ENCODE measurements at regions not wholly inside any gene's neighbourhood (a gene's known extent, or its start where the extent isn't known, plus 50 kb on each side); places are given as distances from the start of the nearest gene placed in this dataset.

DNA sequence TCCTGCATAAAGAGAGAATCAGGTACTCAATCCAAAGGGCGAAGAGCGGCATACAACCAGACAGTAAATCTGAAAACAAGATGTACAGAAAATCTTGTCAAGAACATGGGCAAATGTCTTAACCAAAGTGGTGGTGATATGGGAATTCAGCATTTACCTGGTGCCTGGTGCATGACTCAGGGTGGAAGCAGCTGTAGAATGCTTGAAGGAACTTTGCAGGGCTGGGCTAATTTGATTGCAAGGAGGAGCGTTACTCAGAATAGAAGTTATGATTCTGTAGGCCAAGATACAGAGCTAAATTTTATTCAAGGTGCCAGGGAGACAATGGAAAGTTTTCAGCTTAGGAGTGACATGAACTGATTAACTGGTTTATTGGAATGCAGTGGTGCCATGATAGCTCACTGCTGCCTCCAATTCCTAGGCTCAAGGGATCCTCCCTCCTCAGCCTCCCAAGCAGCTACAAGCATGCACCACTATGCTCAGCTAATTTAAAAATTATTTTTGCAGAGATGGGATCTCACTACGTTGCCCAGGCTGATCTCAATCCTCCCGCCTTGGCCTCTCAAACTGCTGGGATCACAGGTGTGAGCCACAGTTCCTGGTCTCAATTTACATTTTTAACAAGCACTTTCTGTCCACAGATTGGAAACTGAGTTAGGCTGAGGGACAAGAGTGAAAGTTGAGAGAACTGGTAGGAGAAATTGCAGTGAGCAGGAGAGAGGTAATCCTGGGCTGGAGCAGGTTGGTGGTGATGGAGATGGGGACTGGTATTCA, 91.5 kb upstream of the TBC1D5 start:
- no peak overlapping the region for H3K27ac ChIP-seq
- H3K36me3 ChIP-seq: no peaks in the 10 kb centered on the region
- TF ChIP-seq EP300 (IDR thresholded peaks at IDR 0.05) (no peak), POLR2AphosphoS5 (IDR thresholded peaks at IDR 0.05) (no peak), POLR2A (IDR thresholded peaks at IDR 0.05) (no peak)
- TF ChIP-seq, protein P1, sequence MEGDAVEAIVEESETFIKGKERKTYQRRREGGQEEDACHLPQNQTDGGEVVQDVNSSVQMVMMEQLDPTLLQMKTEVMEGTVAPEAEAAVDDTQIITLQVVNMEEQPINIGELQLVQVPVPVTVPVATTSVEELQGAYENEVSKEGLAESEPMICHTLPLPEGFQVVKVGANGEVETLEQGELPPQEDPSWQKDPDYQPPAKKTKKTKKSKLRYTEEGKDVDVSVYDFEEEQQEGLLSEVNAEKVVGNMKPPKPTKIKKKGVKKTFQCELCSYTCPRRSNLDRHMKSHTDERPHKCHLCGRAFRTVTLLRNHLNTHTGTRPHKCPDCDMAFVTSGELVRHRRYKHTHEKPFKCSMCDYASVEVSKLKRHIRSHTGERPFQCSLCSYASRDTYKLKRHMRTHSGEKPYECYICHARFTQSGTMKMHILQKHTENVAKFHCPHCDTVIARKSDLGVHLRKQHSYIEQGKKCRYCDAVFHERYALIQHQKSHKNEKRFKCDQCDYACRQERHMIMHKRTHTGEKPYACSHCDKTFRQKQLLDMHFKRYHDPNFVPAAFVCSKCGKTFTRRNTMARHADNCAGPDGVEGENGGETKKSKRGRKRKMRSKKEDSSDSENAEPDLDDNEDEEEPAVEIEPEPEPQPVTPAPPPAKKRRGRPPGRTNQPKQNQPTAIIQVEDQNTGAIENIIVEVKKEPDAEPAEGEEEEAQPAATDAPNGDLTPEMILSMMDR (IDR thresholded peaks at IDR 0.05): no peak
- H3K9me3 ChIP-seq: no peaks in the 10 kb centered on the region
- no peaks in the 10 kb centered on the region for H3K27me3 ChIP-seq
- no peak overlapping the region for H3K4me3 ChIP-seq
- 89 to 95% methylated on average over 5 of the region's 5 CpGs for WGBS, 2 donors
- DNase-seq: no peak
- no peak for ATAC-seq (ENCODE audit: low FRiP score in 2 of 2)
- H3K4me1 ChIP-seq: no peaks in the 10 kb centered on the region

DNA sequence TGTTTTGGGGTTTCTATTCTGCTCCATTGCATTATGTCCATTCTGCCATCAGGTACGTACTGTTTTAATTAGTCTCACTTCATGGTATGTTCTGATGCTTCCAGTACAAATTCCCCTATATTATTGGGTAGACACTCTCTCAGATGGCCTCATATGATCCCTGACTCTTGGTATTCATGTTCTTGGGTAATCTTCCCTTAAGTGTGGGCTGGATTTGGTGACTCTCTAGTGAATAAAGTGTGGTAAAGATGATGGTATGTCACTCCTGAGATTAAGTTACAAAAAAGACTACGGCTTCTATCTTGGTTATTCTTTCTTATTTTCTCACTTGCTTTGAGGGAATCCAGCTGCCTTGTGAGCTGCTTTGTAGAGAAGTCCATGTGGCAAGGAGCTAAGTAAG, 89.6 kb upstream of the TBC1D5 start:
- Histone ChIP-seq H3K9me3 (no peaks in the 10 kb centered on the region), H3K4me3 (no peak overlapping the region), H3K27ac (no peak overlapping the region), H3K27me3 (no peaks in the 10 kb centered on the region), H3K36me3 (no peaks in the 10 kb centered on the region), H3K4me1 (no peaks in the 10 kb centered on the region)
- DNase-seq (no peak), ATAC-seq (ENCODE audit: low FRiP score in 2 of 2) (no peak)
- TF ChIP-seq, protein P1 (IDR thresholded peaks at IDR 0.05): no peak
- TF ChIP-seq POLR2A (IDR thresholded peaks at IDR 0.05) (no peak), EP300 (IDR thresholded peaks at IDR 0.05) (no peak), POLR2AphosphoS5 (IDR thresholded peaks at IDR 0.05) (no peak)
- 85 to 93% methylated on average over 2 of the region's 2 CpGs for WGBS, 2 donors

- no peak overlapping the region for H3K27ac ChIP-seq
- no peaks in the 10 kb centered on the region for H3K36me3 ChIP-seq
- TF ChIP-seq POLR2A (IDR thresholded peaks at IDR 0.05): no peak
- TF ChIP-seq EP300 (IDR thresholded peaks at IDR 0.05): no peak
- TF ChIP-seq POLR2AphosphoS5 (IDR thresholded peaks at IDR 0.05): no peak
- TF ChIP-seq, protein P1 (IDR thresholded peaks at IDR 0.05): no peak
- H3K4me3 ChIP-seq: no peak overlapping the region
- H3K27me3 ChIP-seq: no peaks in the 10 kb centered on the region
- H3K9me3 ChIP-seq: no peaks in the 10 kb centered on the region
- ATAC-seq (ENCODE audit: low FRiP score in 2 of 2): no peak
- no peak for DNase-seq
- H3K4me1 ChIP-seq: no peaks in the 10 kb centered on the region
These were observed 88.9 kb upstream of the TBC1D5 start for GRCh38 chr3:17831366-17831765.

DNA sequence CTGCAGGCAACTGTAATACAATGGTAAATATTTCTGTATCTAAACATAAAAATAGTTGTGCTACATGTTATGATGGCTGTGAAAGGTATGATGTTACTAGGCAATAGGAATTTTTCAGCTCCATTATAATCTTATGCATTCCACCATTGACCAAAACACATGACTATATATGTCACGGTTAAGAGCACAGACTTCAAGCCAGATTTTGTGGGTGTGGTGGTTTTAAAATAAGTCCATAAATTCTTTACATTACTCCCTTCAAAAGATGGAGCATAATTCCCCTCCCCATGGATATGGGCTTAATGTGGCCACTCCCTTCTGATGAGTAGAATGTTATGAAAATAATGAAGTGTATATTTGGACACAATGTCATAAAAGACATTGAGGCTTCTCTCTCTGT, 88.4 kb upstream of the TBC1D5 start:
- no peaks in the 10 kb centered on the region for H3K36me3 ChIP-seq
- H3K27me3 ChIP-seq: no peaks in the 10 kb centered on the region
- TF ChIP-seq POLR2AphosphoS5 (IDR thresholded peaks at IDR 0.05) (no peak), EP300 (IDR thresholded peaks at IDR 0.05) (no peak), POLR2A (IDR thresholded peaks at IDR 0.05) (no peak)
- TF ChIP-seq, protein P1 (IDR thresholded peaks at IDR 0.05): no peak
- DNase-seq (no peak), ATAC-seq (ENCODE audit: low FRiP score in 2 of 2) (no peak)
- H3K4me3 ChIP-seq: no peak overlapping the region
- H3K27ac ChIP-seq: no peak overlapping the region
- no peaks in the 10 kb centered on the region for H3K9me3 ChIP-seq
- H3K4me1 ChIP-seq: no peaks in the 10 kb centered on the region
- 79 to 91% methylated on average over 1 of the region's 1 CpG for WGBS, 2 donors

- Histone ChIP-seq H3K27me3 (no peaks in the 10 kb centered on the region), H3K36me3 (no peaks in the 10 kb centered on the region), H3K4me3 (no peak overlapping the region), H3K4me1 (no peaks in the 10 kb centered on the region), H3K27ac (no peak overlapping the region), H3K9me3 (no peaks in the 10 kb centered on the region)
- WGBS, 2 donors: 71 to 85% methylated on average over 3 of the region's 3 CpGs
- TF ChIP-seq POLR2AphosphoS5 (IDR thresholded peaks at IDR 0.05) (no peak), EP300 (IDR thresholded peaks at IDR 0.05) (no peak), POLR2A (IDR thresholded peaks at IDR 0.05) (no peak)
- TF ChIP-seq, protein P1 (IDR thresholded peaks at IDR 0.05): no peak
- DNase-seq: no peak
- no peak for ATAC-seq (ENCODE audit: low FRiP score in 2 of 2)
These were observed 86.0 kb upstream of the TBC1D5 start for GRCh38 chr3:17828388-17828787.
